Neuronal stem cell (in vitro differentiated cells): ENCODE measurements at regions not wholly inside any gene's neighbourhood (a gene's known extent, or its start where the extent isn't known, plus 50 kb on each side); places are given as distances from the start of the nearest gene placed in this dataset.
A peak's percentile ranks its signal among the peaks of the same experiment; 100 is the strongest.

ENCODE experiments used
- DNase-seq: peaks from one replicate; pipeline ENCODE4 v3.0.0-alpha.2; 2013; ENCODE audit warnings: low spot score
- H2AFZ ChIP-seq: one replicate; pipeline ENCODE4 v1.6.1; 2013; ENCODE audit warnings: mild to moderate bottlenecking, low read length, inconsistent platforms
- H2AK5ac ChIP-seq: 2 replicates; pipeline ENCODE4 v1.6.1; 2013; ENCODE audit warnings: low read depth, mild to moderate bottlenecking, inconsistent platforms, low read length, moderate library complexity, mixed read lengths
- H2BK120ac ChIP-seq: 2 replicates; pipeline ENCODE4 v1.6.1; 2013; ENCODE audit warnings: low read depth, mild to moderate bottlenecking, inconsistent platforms, low read length, moderate library complexity, mixed read lengths
- H2BK12ac ChIP-seq: one replicate; pipeline ENCODE4 v1.6.1; 2013; ENCODE audit warnings: low read length, inconsistent platforms
- H2BK15ac ChIP-seq: 2 replicates; pipeline ENCODE4 v1.6.1; 2013; ENCODE audit warnings: mild to moderate bottlenecking, low read length, inconsistent platforms, mixed read lengths
- H2BK5ac ChIP-seq: one replicate; pipeline ENCODE4 v1.6.1; 2013; ENCODE audit warnings: inconsistent platforms, mild to moderate bottlenecking, low read length, moderate library complexity
- H3K14ac ChIP-seq: one replicate; pipeline ENCODE4 v1.6.1; 2013; ENCODE audit warnings: low read length, inconsistent platforms
- H3K18ac ChIP-seq: 2 replicates; pipeline ENCODE4 v1.6.1; 2013; ENCODE audit warnings: low read length, inconsistent platforms
- H3K23ac ChIP-seq: 2 replicates; pipeline ENCODE4 v1.6.1; 2013; ENCODE audit warnings: low read depth, mild to moderate bottlenecking, mixed read lengths, low read length, inconsistent platforms; ENCODE audit not compliant: poor library complexity
- H3K27ac ChIP-seq: replicated peaks from 3 replicates; pipeline ENCODE4 v1.5.1; 2013; ENCODE audit warnings: low read length, inconsistent platforms
- H3K27me3 ChIP-seq, 3 experiments: 2 replicates each; pipeline ENCODE4 v1.6.1; 2013; ENCODE audit warnings: low read length in 3 of 3, mild to moderate bottlenecking in 2 of 3, inconsistent platforms in 1 of 3, low read depth in 1 of 3, mixed read lengths in 1 of 3, moderate library complexity in 1 of 3; ENCODE audit not compliant: control insufficient read depth in 3 of 3, insufficient read depth in 3 of 3
- H3K36me3 ChIP-seq, 2 donors: replicated peaks in 1 of 2; 2 replicates each; pipeline ENCODE4 v1.6.1; 2013; ENCODE audit warnings: low read length in 2 of 2; ENCODE audit not compliant: control insufficient read depth in 2 of 2, insufficient read depth in 2 of 2
- H3K4ac ChIP-seq: 2 replicates; pipeline ENCODE4 v1.6.1; 2013; ENCODE audit warnings: inconsistent platforms, mild to moderate bottlenecking, low read length, moderate library complexity
- H3K4me1 ChIP-seq, 2 donors: 1 replicate in 1 of 2; 2 replicates in 1 of 2; pipeline ENCODE4 v1.6.1; 2013; ENCODE audit warnings: low read length in 2 of 2, low read depth in 1 of 2; ENCODE audit not compliant: control insufficient read depth in 2 of 2, insufficient read depth in 1 of 2
- H3K4me2 ChIP-seq: one replicate; pipeline ENCODE4 v1.6.1; 2013; ENCODE audit warnings: mild to moderate bottlenecking, low read length, inconsistent platforms; ENCODE audit not compliant: insufficient read depth, poor library complexity, severe bottlenecking
- H3K4me3 ChIP-seq, 2 donors: 2 replicates each; pipeline ENCODE4 v1.5.1; 2013; ENCODE audit warnings: low read length in 2 of 2, mild to moderate bottlenecking in 2 of 2, inconsistent platforms in 1 of 2, moderate library complexity in 1 of 2
- H3K79me1 ChIP-seq: one replicate; pipeline ENCODE4 v1.6.1; 2013; ENCODE audit warnings: low read depth, mild to moderate bottlenecking, inconsistent platforms, low read length, moderate library complexity
- H3K9ac ChIP-seq: one replicate; pipeline ENCODE4 v1.6.1; 2013; ENCODE audit warnings: mild to moderate bottlenecking, low read depth, low read length, inconsistent platforms; ENCODE audit not compliant: poor library complexity
- H3K9me3 ChIP-seq, 2 donors: replicated peaks in 1 of 2; 2 replicates each; pipeline versions ENCODE3 to v1.6.1; 2013; ENCODE audit warnings: low read length in 2 of 2, mild to moderate bottlenecking in 2 of 2, inconsistent platforms in 1 of 2, low read depth in 1 of 2, mixed read lengths in 1 of 2, moderate library complexity in 1 of 2; ENCODE audit not compliant: control insufficient read depth in 2 of 2, insufficient read depth in 1 of 2
- H4K8ac ChIP-seq: one replicate; pipeline ENCODE4 v1.6.1; 2013; ENCODE audit warnings: low read depth, mild to moderate bottlenecking, inconsistent platforms, low read length, moderate library complexity
- H4K91ac ChIP-seq: one replicate; pipeline ENCODE4 v1.6.1; 2013; ENCODE audit warnings: low read length, low read depth, mild to moderate bottlenecking, inconsistent platforms; ENCODE audit not compliant: poor library complexity
- WGBS, 2 donors: extraction: QIAGEN DNeasy Blood & Tissue Kit; methylation state at CpG; one replicate each; pipeline ENCODE4 v1.1.7; 2013; ENCODE audit warnings: missing lambda C conversion rate in 2 of 2, mixed read lengths in 1 of 2; ENCODE audit not compliant: insufficient read length in 2 of 2, insufficient replicate concordance in 1 of 2; ENCODE audit errors: extremely low coverage in 2 of 2; 5-methylcytosine and 5-hydroxymethylcytosine counted together

DNA sequence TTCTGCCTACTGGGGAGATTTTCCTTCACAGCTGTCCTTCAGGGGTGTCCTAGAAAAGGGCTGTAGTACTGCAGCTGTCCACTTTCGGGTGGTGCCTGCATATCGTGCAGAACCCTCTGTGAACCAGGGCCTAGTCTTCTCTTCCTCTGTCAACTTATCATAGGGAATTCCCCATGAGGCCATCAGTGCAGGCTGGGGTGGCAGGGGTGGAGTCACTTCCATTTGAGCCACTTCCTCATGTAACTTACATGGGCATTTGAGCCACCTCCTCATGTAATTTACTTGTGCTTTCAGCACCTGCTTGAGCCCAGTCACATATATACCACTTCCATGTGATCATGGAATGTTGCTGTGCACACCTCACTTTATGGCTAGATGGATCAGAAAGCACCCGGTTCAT is 742.0 kb upstream of the RGMB start:
- no CpG with 5 or more reads among the region's 3 CpGs for WGBS, 2 donors
- Histone ChIP-seq H3K36me3 (no peaks in the 10 kb centered on the region), H3K9me3 (no peaks in the 10 kb centered on the region), H2BK12ac (no peak overlapping the region), H2BK120ac (no peak overlapping the region), H3K79me1 (no peaks in the 10 kb centered on the region), H3K14ac (no peak overlapping the region), H3K23ac (no peak overlapping the region), H2AK5ac (no peak overlapping the region), H3K27me3 (no peaks in the 10 kb centered on the region), H3K9ac (no peak overlapping the region), H2BK15ac (no peak overlapping the region), H4K91ac (no peak overlapping the region), H3K18ac (no peak overlapping the region), H3K27ac (no peak overlapping the region), H2AFZ (no peak overlapping the region), H3K4me3 (no peak overlapping the region), H3K4me1 (no peaks in the 10 kb centered on the region), H2BK5ac (no peak overlapping the region), H4K8ac (no peak overlapping the region), H3K4ac (no peak overlapping the region), H3K4me2 (no peak overlapping the region)
- DNase-seq, result no peak

- Histone ChIP-seq H3K18ac (no peak overlapping the region), H3K4ac (no peak overlapping the region), H3K14ac (no peak overlapping the region), H2AFZ (no peak overlapping the region), H3K9me3 (no peaks in the 10 kb centered on the region), H3K4me3 (no peak overlapping the region), H2BK12ac (no peak overlapping the region), H3K9ac (no peak overlapping the region), H3K36me3 (no peaks in the 10 kb centered on the region), H2BK120ac (no peak overlapping the region), H2AK5ac (no peak overlapping the region), H3K27me3 (no peaks in the 10 kb centered on the region), H3K4me1 (no peaks in the 10 kb centered on the region), H3K23ac (no peak overlapping the region), H2BK15ac (no peak overlapping the region), H4K8ac (no peak overlapping the region), H4K91ac (no peak overlapping the region), H3K4me2 (no peak overlapping the region), H3K27ac (no peak overlapping the region), H2BK5ac (no peak overlapping the region), H3K79me1 (no peaks in the 10 kb centered on the region)
- no CpG with 5 or more reads among the region's 1 CpG for WGBS, 2 donors
- no peak for DNase-seq
These were observed 741.5 kb upstream of the RGMB start for GRCh38 chr5:98031926-98032325.

- H2AFZ ChIP-seq, result peak overlapping the region; percentile 24
- no peak overlapping the region for H2BK12ac ChIP-seq
- no peak overlapping the region for H4K8ac ChIP-seq
- H3K23ac ChIP-seq, result no peak overlapping the region
- no peaks in the 10 kb centered on the region for H3K27me3 ChIP-seq
- no peak overlapping the region for H3K4me3 ChIP-seq
- no peak overlapping the region for H3K9ac ChIP-seq
- H3K4ac ChIP-seq, result no peak overlapping the region
- no peaks in the 10 kb centered on the region for H3K36me3 ChIP-seq
- no peak overlapping the region for H2BK5ac ChIP-seq
- DNase-seq, result no peak
- no peak overlapping the region for H3K14ac ChIP-seq
- H3K18ac ChIP-seq, result no peak overlapping the region
- H3K4me1 ChIP-seq, result no peaks in the 10 kb centered on the region
- no peak overlapping the region for H4K91ac ChIP-seq
- no peak overlapping the region for H2BK120ac ChIP-seq
- H2AK5ac ChIP-seq, result no peak overlapping the region
- no peaks in the 10 kb centered on the region for H3K9me3 ChIP-seq
- no peak overlapping the region for H3K4me2 ChIP-seq
- H3K27ac ChIP-seq, result no peak overlapping the region
- no peak overlapping the region for H2BK15ac ChIP-seq
- no peaks in the 10 kb centered on the region for H3K79me1 ChIP-seq
These were observed 731.8 kb upstream of the RGMB start for GRCh38 chr5:98041661-98042060.

- H3K4me3 ChIP-seq, result no peak overlapping the region
- H3K9ac ChIP-seq, result no peak overlapping the region
- no CpG with 5 or more reads among the region's 1 CpG for WGBS, 2 donors
- no peaks in the 10 kb centered on the region for H3K9me3 ChIP-seq
- no peak overlapping the region for H2BK12ac ChIP-seq
- H2BK15ac ChIP-seq, result no peak overlapping the region
- DNase-seq, result no peak
- no peak overlapping the region for H3K23ac ChIP-seq
- H3K4me1 ChIP-seq, result no peaks in the 10 kb centered on the region
- H3K14ac ChIP-seq, result no peak overlapping the region
- no peaks in the 10 kb centered on the region for H3K36me3 ChIP-seq
- H2BK5ac ChIP-seq, result no peak overlapping the region
- no peaks in the 10 kb centered on the region for H3K79me1 ChIP-seq
- no peak overlapping the region for H4K8ac ChIP-seq
- H3K27me3 ChIP-seq, result no peaks in the 10 kb centered on the region
- H3K27ac ChIP-seq, result no peak overlapping the region
- H2AFZ ChIP-seq, result no peak overlapping the region
- no peak overlapping the region for H3K4me2 ChIP-seq
- H4K91ac ChIP-seq, result no peak overlapping the region
- H2AK5ac ChIP-seq, result no peak overlapping the region
- H3K4ac ChIP-seq, result no peak overlapping the region
- H2BK120ac ChIP-seq, result no peak overlapping the region
- H3K18ac ChIP-seq, result no peak overlapping the region
These were observed 730.9 kb upstream of the RGMB start for GRCh38 chr5:98042521-98042920.
